ENCODE measurements at regions not wholly inside any gene's neighbourhood (a gene's known extent, or its start where the extent isn't known, plus 50 kb on each side); places are given as distances from the start of the nearest gene placed in this dataset.

DNA sequence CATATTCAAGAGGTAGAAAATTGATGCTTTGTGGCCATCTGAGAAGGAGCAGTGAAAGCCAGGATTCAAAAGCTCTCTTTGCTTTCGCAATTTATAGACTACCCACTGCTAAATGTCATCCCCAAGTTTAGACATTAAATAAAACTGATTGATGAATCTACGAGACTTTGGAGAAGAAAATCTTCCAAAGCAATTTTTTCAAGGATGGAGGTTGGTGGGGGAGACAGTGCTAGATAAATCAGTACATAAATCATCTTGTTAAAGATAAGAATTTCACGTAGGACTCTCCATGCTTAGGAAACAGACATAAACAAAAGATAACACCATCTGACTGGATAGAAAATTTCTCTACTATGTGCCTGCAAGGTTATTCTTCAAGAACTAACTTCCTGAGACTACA, 147.6 kb upstream of the TIAM1 start:
- DNase-seq (ENCODE audit: low spot score) = no peak
- no peaks in the 10 kb centered on the region for H3K27me3 ChIP-seq (ENCODE audit: insufficient read depth, poor library complexity, severe bottlenecking)
- H3K27ac ChIP-seq (ENCODE audit: poor library complexity, severe bottlenecking) = no peak overlapping the region
- H3K36me3 ChIP-seq (ENCODE audit: low read depth) = no peaks in the 10 kb centered on the region
- TF ChIP-seq, protein P1, sequence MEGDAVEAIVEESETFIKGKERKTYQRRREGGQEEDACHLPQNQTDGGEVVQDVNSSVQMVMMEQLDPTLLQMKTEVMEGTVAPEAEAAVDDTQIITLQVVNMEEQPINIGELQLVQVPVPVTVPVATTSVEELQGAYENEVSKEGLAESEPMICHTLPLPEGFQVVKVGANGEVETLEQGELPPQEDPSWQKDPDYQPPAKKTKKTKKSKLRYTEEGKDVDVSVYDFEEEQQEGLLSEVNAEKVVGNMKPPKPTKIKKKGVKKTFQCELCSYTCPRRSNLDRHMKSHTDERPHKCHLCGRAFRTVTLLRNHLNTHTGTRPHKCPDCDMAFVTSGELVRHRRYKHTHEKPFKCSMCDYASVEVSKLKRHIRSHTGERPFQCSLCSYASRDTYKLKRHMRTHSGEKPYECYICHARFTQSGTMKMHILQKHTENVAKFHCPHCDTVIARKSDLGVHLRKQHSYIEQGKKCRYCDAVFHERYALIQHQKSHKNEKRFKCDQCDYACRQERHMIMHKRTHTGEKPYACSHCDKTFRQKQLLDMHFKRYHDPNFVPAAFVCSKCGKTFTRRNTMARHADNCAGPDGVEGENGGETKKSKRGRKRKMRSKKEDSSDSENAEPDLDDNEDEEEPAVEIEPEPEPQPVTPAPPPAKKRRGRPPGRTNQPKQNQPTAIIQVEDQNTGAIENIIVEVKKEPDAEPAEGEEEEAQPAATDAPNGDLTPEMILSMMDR (IDR thresholded peaks at IDR 0.05; ENCODE audit: poor library complexity, severe bottlenecking) = no peak
- no peaks in the 10 kb centered on the region for H3K4me1 ChIP-seq (ENCODE audit: insufficient read depth, poor library complexity, severe bottlenecking)
- no peak for ATAC-seq (ENCODE audit: low read depth)
- H3K4me3 ChIP-seq (ENCODE audit: severe bottlenecking) = no peak overlapping the region
- no peaks in the 10 kb centered on the region for H3K9me3 ChIP-seq (ENCODE audit: severe bottlenecking)

DNA sequence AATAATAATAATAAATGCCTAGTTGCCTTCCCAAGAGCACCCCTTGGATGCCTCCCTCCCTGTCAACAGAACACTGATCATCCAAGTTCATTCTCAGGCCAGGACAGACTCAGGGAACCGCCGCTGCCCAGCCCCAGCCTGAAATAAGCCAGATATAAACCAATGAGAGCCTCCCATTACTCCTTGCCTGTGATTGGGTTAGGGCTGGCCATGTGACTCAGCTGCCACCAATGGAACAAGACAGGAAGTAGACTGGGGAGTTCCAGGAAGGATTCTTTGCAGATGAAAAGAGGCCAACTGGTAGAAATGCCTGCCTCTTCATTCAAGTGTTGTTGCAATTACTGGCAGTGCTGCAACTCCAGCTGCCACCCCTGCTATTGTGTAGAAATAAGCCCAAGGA, 146.4 kb upstream of the TIAM1 start:
- no peaks in the 10 kb centered on the region for H3K27me3 ChIP-seq (ENCODE audit: insufficient read depth, poor library complexity, severe bottlenecking)
- ATAC-seq (ENCODE audit: low read depth) (no peak), DNase-seq (ENCODE audit: low spot score) (no peak)

DNA sequence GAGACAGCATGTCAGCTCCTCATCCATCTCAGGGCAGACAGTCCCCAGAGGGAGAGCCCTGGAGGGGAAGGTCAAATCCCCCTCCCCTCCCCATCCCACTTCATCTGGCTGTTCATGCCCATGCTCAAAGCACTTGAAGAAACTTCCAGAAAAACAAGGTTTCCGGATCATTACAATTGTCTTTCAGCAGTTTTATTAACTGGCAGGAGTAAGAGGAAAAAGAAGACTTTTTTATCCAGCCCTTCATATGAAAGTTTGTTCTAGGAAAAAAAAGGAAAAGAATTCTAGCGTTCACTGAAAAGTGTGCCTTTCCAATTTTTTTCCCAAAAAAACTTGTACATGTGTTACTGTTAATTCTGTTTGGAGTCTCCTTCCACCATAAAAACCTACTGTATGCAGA, 145.7 kb upstream of the TIAM1 start:
- DNase-seq (ENCODE audit: low spot score) = no peak
- no peaks in the 10 kb centered on the region for H3K9me3 ChIP-seq (ENCODE audit: severe bottlenecking)
- no peak overlapping the region for H3K27ac ChIP-seq (ENCODE audit: poor library complexity, severe bottlenecking)
- no peaks in the 10 kb centered on the region for H3K4me1 ChIP-seq (ENCODE audit: insufficient read depth, poor library complexity, severe bottlenecking)
- TF ChIP-seq, protein P1 (IDR thresholded peaks at IDR 0.05; ENCODE audit: poor library complexity, severe bottlenecking) = no peak
- H3K27me3 ChIP-seq (ENCODE audit: insufficient read depth, poor library complexity, severe bottlenecking) = no peaks in the 10 kb centered on the region
- H3K36me3 ChIP-seq (ENCODE audit: low read depth) = no peaks in the 10 kb centered on the region
- no peak overlapping the region for H3K4me3 ChIP-seq (ENCODE audit: severe bottlenecking)
- ATAC-seq (ENCODE audit: low read depth) = no peak

More for the DNA sequence above, 146.4 kb upstream of the TIAM1 start:
- no peaks in the 10 kb centered on the region for H3K9me3 ChIP-seq (ENCODE audit: severe bottlenecking)
- TF ChIP-seq, protein P1 (IDR thresholded peaks at IDR 0.05; ENCODE audit: poor library complexity, severe bottlenecking) = no peak
- H3K4me3 ChIP-seq (ENCODE audit: severe bottlenecking) = no peak overlapping the region
- H3K27ac ChIP-seq (ENCODE audit: poor library complexity, severe bottlenecking) = no peak overlapping the region
- H3K4me1 ChIP-seq (ENCODE audit: insufficient read depth, poor library complexity, severe bottlenecking) = no peaks in the 10 kb centered on the region
- no peaks in the 10 kb centered on the region for H3K36me3 ChIP-seq (ENCODE audit: low read depth)

DNA sequence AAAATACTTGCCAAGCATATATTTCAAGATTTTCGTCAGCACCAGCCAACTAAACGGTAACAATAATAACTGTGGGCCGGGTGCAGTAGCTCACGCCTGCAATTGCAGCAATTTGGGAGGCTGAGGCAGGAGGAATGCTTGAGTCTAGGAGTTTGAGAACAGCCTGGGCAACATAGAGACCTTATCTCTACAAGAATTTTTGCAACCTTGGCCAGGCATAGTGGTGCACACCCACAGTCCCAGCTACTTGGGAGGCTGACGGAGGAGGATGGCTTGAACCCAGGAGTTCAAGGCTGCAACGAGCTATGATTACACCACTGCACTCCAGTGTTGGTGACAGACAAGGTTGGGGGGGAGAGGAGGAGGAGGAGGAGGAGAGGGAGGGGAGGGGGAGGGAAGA, 145.0 kb upstream of the TIAM1 start:
- DNase-seq (ENCODE audit: low spot score) (no peak), ATAC-seq (ENCODE audit: low read depth) (no peak)
- H3K9me3 ChIP-seq (ENCODE audit: severe bottlenecking) = no peaks in the 10 kb centered on the region
- H3K36me3 ChIP-seq (ENCODE audit: low read depth) = no peaks in the 10 kb centered on the region
- no peak overlapping the region for H3K4me3 ChIP-seq (ENCODE audit: severe bottlenecking)
- TF ChIP-seq, protein P1 (IDR thresholded peaks at IDR 0.05; ENCODE audit: poor library complexity, severe bottlenecking) = no peak
- H3K4me1 ChIP-seq (ENCODE audit: insufficient read depth, poor library complexity, severe bottlenecking) = no peaks in the 10 kb centered on the region
- no peak overlapping the region for H3K27ac ChIP-seq (ENCODE audit: poor library complexity, severe bottlenecking)
- H3K27me3 ChIP-seq (ENCODE audit: insufficient read depth, poor library complexity, severe bottlenecking) = no peaks in the 10 kb centered on the region

DNA sequence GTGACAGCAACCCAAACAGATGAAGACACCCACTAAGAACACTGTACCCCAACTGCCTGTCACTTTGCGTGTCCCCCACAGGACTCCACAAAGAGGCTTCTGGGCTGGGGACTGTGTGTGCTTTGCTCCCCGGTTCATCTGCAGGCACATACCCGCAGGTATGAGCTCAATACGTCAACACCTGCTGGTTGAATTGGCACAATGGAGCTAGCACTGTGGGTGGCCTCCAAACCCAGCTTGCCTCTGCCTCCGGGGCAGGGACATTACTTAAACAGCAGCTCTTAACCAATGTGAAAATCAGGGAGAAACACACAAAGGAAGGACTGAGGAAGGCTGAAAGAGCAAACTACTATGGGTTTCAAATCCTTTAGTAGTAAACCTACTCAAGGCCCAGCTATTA, 140.2 kb upstream of the TIAM1 start:
- ATAC-seq (ENCODE audit: low read depth) (no peak), DNase-seq (ENCODE audit: low spot score) (no peak)
- Histone ChIP-seq H3K4me3 (ENCODE audit: severe bottlenecking) (no peak overlapping the region), H3K27ac (ENCODE audit: poor library complexity, severe bottlenecking) (no peak overlapping the region), H3K9me3 (ENCODE audit: severe bottlenecking) (no peaks in the 10 kb centered on the region), H3K4me1 (ENCODE audit: insufficient read depth, poor library complexity, severe bottlenecking) (no peaks in the 10 kb centered on the region), H3K27me3 (ENCODE audit: insufficient read depth, poor library complexity, severe bottlenecking) (no peaks in the 10 kb centered on the region), H3K36me3 (ENCODE audit: low read depth) (no peaks in the 10 kb centered on the region)
- TF ChIP-seq, protein P1 (IDR thresholded peaks at IDR 0.05; ENCODE audit: poor library complexity, severe bottlenecking) = no peak

Measured in RWPE2 (cell line).